ENCODE measurements at regions not wholly inside any gene's neighbourhood (a gene's known extent, or its start where the extent isn't known, plus 50 kb on each side); places are given as distances from the start of the nearest gene placed in this dataset.

- no peak overlapping the region for H3K27ac ChIP-seq (ENCODE audit: low read length)
- no peaks in the 10 kb centered on the region for H3K27me3 ChIP-seq (ENCODE audit: control insufficient read depth, insufficient read depth, low read length)
- no peak overlapping the region for H3K4me3 ChIP-seq (ENCODE audit: low read length)
- no peak for DNase-seq
- no peaks in the 10 kb centered on the region for H3K4me1 ChIP-seq (ENCODE audit: control insufficient read depth, insufficient read depth, low read length)
- no peaks in the 10 kb centered on the region for H3K9me3 ChIP-seq (ENCODE audit: control insufficient read depth, low read depth, low read length)
- no peaks in the 10 kb centered on the region for H3K36me3 ChIP-seq (ENCODE audit: control insufficient read depth, insufficient read depth, low read length)
Observed at GRCh38 chr21:18677632-18678031, 274.0 kb upstream of the TMPRSS15 start.

DNA sequence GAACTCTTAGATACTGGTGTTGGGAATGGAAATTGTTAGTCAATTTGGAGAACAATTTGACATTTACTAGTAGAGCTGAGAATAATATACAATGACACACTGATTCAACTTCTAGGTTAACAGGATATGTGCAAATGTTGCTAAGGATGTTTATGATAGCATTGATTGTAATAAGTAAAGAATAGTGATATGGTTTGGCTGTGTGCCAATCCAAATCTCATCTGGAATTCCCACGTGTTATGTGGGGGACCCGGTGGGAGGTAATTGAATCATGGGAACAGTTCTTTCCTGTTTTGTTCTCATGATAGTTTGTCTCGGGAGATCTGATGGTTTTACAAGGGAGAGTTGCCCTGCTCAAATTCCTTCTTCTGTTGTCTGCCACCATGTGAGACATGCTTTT, 302.4 kb upstream of the TMPRSS15 start:
- Histone ChIP-seq H3K27me3 (ENCODE audit: control insufficient read depth, insufficient read depth, low read length) (no peaks in the 10 kb centered on the region), H3K27ac (ENCODE audit: low read length) (no peak overlapping the region), H3K4me3 (ENCODE audit: low read length) (no peak overlapping the region), H3K4me1 (ENCODE audit: control insufficient read depth, insufficient read depth, low read length) (no peaks in the 10 kb centered on the region), H3K36me3 (ENCODE audit: control insufficient read depth, insufficient read depth, low read length) (no peaks in the 10 kb centered on the region), H3K9me3 (ENCODE audit: control insufficient read depth, low read depth, low read length) (no peaks in the 10 kb centered on the region)
- no CpG with 5 or more reads among the region's 3 CpGs for WGBS (ENCODE audit: insufficient coverage, low lambda C conversion rate)
- peak in 1 of 2 donors; percentile 39 for DNase-seq

DNA sequence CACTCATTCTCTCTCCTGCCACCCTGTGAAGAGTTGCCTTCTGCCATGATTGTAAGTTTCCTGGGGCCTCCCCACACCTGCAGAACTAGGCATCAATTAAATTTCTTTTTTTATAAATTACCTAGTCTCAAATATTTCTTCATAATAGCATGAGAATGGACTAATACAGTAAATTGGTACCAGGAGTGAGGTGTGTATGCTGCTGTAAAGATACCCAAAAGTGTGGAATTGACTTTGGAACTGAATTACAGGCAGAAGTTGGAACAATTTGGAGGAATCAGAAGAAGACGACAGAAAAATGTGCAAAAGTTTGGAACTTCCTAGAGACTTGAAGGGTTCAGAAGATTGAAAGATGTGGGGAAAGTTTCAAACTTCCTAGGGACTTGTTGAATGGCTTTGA, 308.1 kb upstream of the TMPRSS15 start:
- H3K4me1 ChIP-seq (ENCODE audit: control insufficient read depth, insufficient read depth, low read length) = no peaks in the 10 kb centered on the region
- H3K9me3 ChIP-seq (ENCODE audit: control insufficient read depth, low read depth, low read length) = no peaks in the 10 kb centered on the region
- no peak for DNase-seq
- no peaks in the 10 kb centered on the region for H3K36me3 ChIP-seq (ENCODE audit: control insufficient read depth, insufficient read depth, low read length)
- no peak overlapping the region for H3K27ac ChIP-seq (ENCODE audit: low read length)
- WGBS (ENCODE audit: insufficient coverage, low lambda C conversion rate) = 100% methylated on average over 1 of the region's 1 CpG
- H3K4me3 ChIP-seq (ENCODE audit: low read length) = no peak overlapping the region
- H3K27me3 ChIP-seq (ENCODE audit: control insufficient read depth, insufficient read depth, low read length) = no peaks in the 10 kb centered on the region

- H3K4me1 ChIP-seq (ENCODE audit: control insufficient read depth, insufficient read depth, low read length) = no peaks in the 10 kb centered on the region
- no peak overlapping the region for H3K4me3 ChIP-seq (ENCODE audit: low read length)
- no peaks in the 10 kb centered on the region for H3K9me3 ChIP-seq (ENCODE audit: control insufficient read depth, low read depth, low read length)
- no peak for DNase-seq
- no peaks in the 10 kb centered on the region for H3K36me3 ChIP-seq (ENCODE audit: control insufficient read depth, insufficient read depth, low read length)
- WGBS (ENCODE audit: insufficient coverage, low lambda C conversion rate) = 60% methylated on average over 1 of the region's 3 CpGs
- H3K27me3 ChIP-seq (ENCODE audit: control insufficient read depth, insufficient read depth, low read length) = no peaks in the 10 kb centered on the region
- H3K27ac ChIP-seq (ENCODE audit: low read length) = no peak overlapping the region
Observed at GRCh38 chr21:18715606-18716005, 312.0 kb upstream of the TMPRSS15 start.

- H3K4me3 ChIP-seq (ENCODE audit: low read length) = no peak overlapping the region
- WGBS (ENCODE audit: insufficient coverage, low lambda C conversion rate) = 50% methylated on average over 1 of the region's 5 CpGs
- no peaks in the 10 kb centered on the region for H3K4me1 ChIP-seq (ENCODE audit: control insufficient read depth, insufficient read depth, low read length)
- H3K27ac ChIP-seq (ENCODE audit: low read length) = no peak overlapping the region
- no peaks in the 10 kb centered on the region for H3K9me3 ChIP-seq (ENCODE audit: control insufficient read depth, low read depth, low read length)
- H3K27me3 ChIP-seq (ENCODE audit: control insufficient read depth, insufficient read depth, low read length) = no peaks in the 10 kb centered on the region
- no peaks in the 10 kb centered on the region for H3K36me3 ChIP-seq (ENCODE audit: control insufficient read depth, insufficient read depth, low read length)
- DNase-seq = no peak
Observed at GRCh38 chr21:18716578-18717138, 313.1 kb upstream of the TMPRSS15 start.

GRCh38 chr21:18722193-18722592, 318.6 kb upstream of the TMPRSS15 start:
- no peak overlapping the region for H3K27ac ChIP-seq (ENCODE audit: low read length)
- no peaks in the 10 kb centered on the region for H3K27me3 ChIP-seq (ENCODE audit: control insufficient read depth, insufficient read depth, low read length)
- DNase-seq = no peak
- no peaks in the 10 kb centered on the region for H3K36me3 ChIP-seq (ENCODE audit: control insufficient read depth, insufficient read depth, low read length)
- WGBS (ENCODE audit: insufficient coverage, low lambda C conversion rate) = 78% methylated on average over 1 of the region's 1 CpG
- H3K9me3 ChIP-seq (ENCODE audit: control insufficient read depth, low read depth, low read length) = peaks cover 3% of the 10 kb centered on the region
- no peak overlapping the region for H3K4me3 ChIP-seq (ENCODE audit: low read length)
- no peaks in the 10 kb centered on the region for H3K4me1 ChIP-seq (ENCODE audit: control insufficient read depth, insufficient read depth, low read length)

GRCh38 chr21:18723171-18723570, 319.6 kb upstream of the TMPRSS15 start:
- no peaks in the 10 kb centered on the region for H3K27me3 ChIP-seq (ENCODE audit: control insufficient read depth, insufficient read depth, low read length)
- 20% methylated on average over 1 of the region's 2 CpGs for WGBS (ENCODE audit: insufficient coverage, low lambda C conversion rate)

GRCh38 chr21:18725653-18726052, 322.1 kb upstream of the TMPRSS15 start:
- no peak overlapping the region for H3K27ac ChIP-seq (ENCODE audit: low read length)
- no peaks in the 10 kb centered on the region for H3K27me3 ChIP-seq (ENCODE audit: control insufficient read depth, insufficient read depth, low read length)
- H3K36me3 ChIP-seq (ENCODE audit: control insufficient read depth, insufficient read depth, low read length) = no peaks in the 10 kb centered on the region
- H3K4me1 ChIP-seq (ENCODE audit: control insufficient read depth, insufficient read depth, low read length) = no peaks in the 10 kb centered on the region
- peak in 1 of 2 donors; percentile 1 for DNase-seq
- H3K9me3 ChIP-seq (ENCODE audit: control insufficient read depth, low read depth, low read length) = peaks cover 3% of the 10 kb centered on the region
- no peak overlapping the region for H3K4me3 ChIP-seq (ENCODE audit: low read length)
- WGBS (ENCODE audit: insufficient coverage, low lambda C conversion rate) = no CpG with 5 or more reads among the region's 3 CpGs

More at GRCh38 chr21:18723171-18723570, 319.6 kb upstream of the TMPRSS15 start:
- no peak overlapping the region for H3K27ac ChIP-seq (ENCODE audit: low read length)
- H3K36me3 ChIP-seq (ENCODE audit: control insufficient read depth, insufficient read depth, low read length) = no peaks in the 10 kb centered on the region
- peak; percentile 47 to 75 for DNase-seq
- no peak overlapping the region for H3K4me3 ChIP-seq (ENCODE audit: low read length)
- H3K9me3 ChIP-seq (ENCODE audit: control insufficient read depth, low read depth, low read length) = peaks cover 3% of the 10 kb centered on the region
- no peaks in the 10 kb centered on the region for H3K4me1 ChIP-seq (ENCODE audit: control insufficient read depth, insufficient read depth, low read length)

GRCh38 chr21:18741954-18742353, 338.4 kb upstream of the TMPRSS15 start:
- no peak overlapping the region for H3K4me3 ChIP-seq (ENCODE audit: low read length)
- no peak overlapping the region for H3K27ac ChIP-seq (ENCODE audit: low read length)
- DNase-seq = no peak
- H3K27me3 ChIP-seq (ENCODE audit: control insufficient read depth, insufficient read depth, low read length) = no peaks in the 10 kb centered on the region
- no peaks in the 10 kb centered on the region for H3K36me3 ChIP-seq (ENCODE audit: control insufficient read depth, insufficient read depth, low read length)
- WGBS (ENCODE audit: insufficient coverage, low lambda C conversion rate) = 90% methylated on average over 5 of the region's 5 CpGs
- H3K9me3 ChIP-seq (ENCODE audit: control insufficient read depth, low read depth, low read length) = no peaks in the 10 kb centered on the region
- H3K4me1 ChIP-seq (ENCODE audit: control insufficient read depth, insufficient read depth, low read length) = no peaks in the 10 kb centered on the region

GRCh38 chr21:18743531-18743930, 339.9 kb upstream of the TMPRSS15 start:
- Histone ChIP-seq H3K4me1 (ENCODE audit: control insufficient read depth, insufficient read depth, low read length) (no peaks in the 10 kb centered on the region), H3K27me3 (ENCODE audit: control insufficient read depth, insufficient read depth, low read length) (no peaks in the 10 kb centered on the region), H3K27ac (ENCODE audit: low read length) (no peak overlapping the region), H3K4me3 (ENCODE audit: low read length) (no peak overlapping the region), H3K36me3 (ENCODE audit: control insufficient read depth, insufficient read depth, low read length) (no peaks in the 10 kb centered on the region), H3K9me3 (ENCODE audit: control insufficient read depth, low read depth, low read length) (no peaks in the 10 kb centered on the region)
- 67% methylated on average over 1 of the region's 1 CpG for WGBS (ENCODE audit: insufficient coverage, low lambda C conversion rate)
- DNase-seq = no peak

GRCh38 chr21:18744840-18745239, 341.3 kb upstream of the TMPRSS15 start:
- Histone ChIP-seq H3K9me3 (ENCODE audit: control insufficient read depth, low read depth, low read length) (no peaks in the 10 kb centered on the region), H3K4me3 (ENCODE audit: low read length) (no peak overlapping the region), H3K27ac (ENCODE audit: low read length) (no peak overlapping the region), H3K4me1 (ENCODE audit: control insufficient read depth, insufficient read depth, low read length) (no peaks in the 10 kb centered on the region), H3K27me3 (ENCODE audit: control insufficient read depth, insufficient read depth, low read length) (no peaks in the 10 kb centered on the region), H3K36me3 (ENCODE audit: control insufficient read depth, insufficient read depth, low read length) (no peaks in the 10 kb centered on the region)
- DNase-seq = no peak
- WGBS (ENCODE audit: insufficient coverage, low lambda C conversion rate) = 40% methylated on average over 1 of the region's 2 CpGs
